H9 (cell line): ENCODE measurements at regions not wholly inside any gene's neighbourhood (a gene's known extent, or its start where the extent isn't known, plus 50 kb on each side); places are given as distances from the start of the nearest gene placed in this dataset.

Source experiments
- DNase-seq: peaks from one replicate; pipeline ENCODE4 v3.0.0-alpha.2; 2017
- H2AFZ ChIP-seq: one replicate; pipeline ENCODE4 v1.6.1; 2013; ENCODE audit warnings: mild to moderate bottlenecking, low read length, control low read depth, moderate library complexity
- H2AK5ac ChIP-seq: 2 replicates; pipeline ENCODE4 v1.6.1; 2013; ENCODE audit warnings: low read length, control low read depth, mixed read lengths; ENCODE audit not compliant: insufficient read length
- H2BK120ac ChIP-seq: one replicate; pipeline ENCODE4 v1.6.1; 2013; ENCODE audit warnings: low read depth, mild to moderate bottlenecking, low read length, control low read depth, inconsistent platforms; ENCODE audit not compliant: poor library complexity, severe bottlenecking
- H2BK12ac ChIP-seq: 2 replicates; pipeline ENCODE4 v1.6.1; 2013; ENCODE audit warnings: low read length, control low read depth, mixed read lengths, low read depth; ENCODE audit not compliant: insufficient read length
- H2BK15ac ChIP-seq: 2 replicates; pipeline ENCODE4 v1.6.1; 2013; ENCODE audit warnings: low read depth, low read length, control low read depth
- H2BK20ac ChIP-seq: one replicate; pipeline ENCODE4 v1.6.1; 2013; ENCODE audit warnings: low read depth, mild to moderate bottlenecking, low read length, control low read depth, inconsistent platforms; ENCODE audit not compliant: poor library complexity, severe bottlenecking
- H2BK5ac ChIP-seq: 2 replicates; pipeline ENCODE4 v1.6.1; 2013; ENCODE audit warnings: low read length, control low read depth, mixed read lengths; ENCODE audit not compliant: insufficient read length
- H3K14ac ChIP-seq: 2 replicates; pipeline ENCODE4 v1.6.1; 2013; ENCODE audit warnings: low read length, control low read depth; ENCODE audit not compliant: insufficient read depth
- H3K18ac ChIP-seq: 2 replicates; pipeline ENCODE4 v1.6.1; 2013; ENCODE audit warnings: low read depth, mild to moderate bottlenecking, mixed read lengths, low read length, control low read depth; ENCODE audit not compliant: insufficient read length
- H3K23ac ChIP-seq: 2 replicates; pipeline ENCODE4 v1.6.1; 2013; ENCODE audit warnings: low read length, control low read depth, mixed read lengths, low read depth; ENCODE audit not compliant: insufficient read length
- H3K23me2 ChIP-seq: 2 replicates; pipeline ENCODE4 v1.6.1; 2013; ENCODE audit warnings: low read depth, mild to moderate bottlenecking, mixed read lengths, low read length, control low read depth; ENCODE audit not compliant: insufficient read length, poor library complexity, severe bottlenecking
- H3K27ac ChIP-seq: 2 replicates; pipeline ENCODE4 v1.5.1; 2013; ENCODE audit warnings: low read length, control low read depth, mixed read lengths, low read depth; ENCODE audit not compliant: insufficient read length
- H3K27me3 ChIP-seq: 2 replicates; pipeline ENCODE4 v1.6.1; 2013; ENCODE audit warnings: low read length, control low read depth, inconsistent platforms; ENCODE audit not compliant: insufficient read depth
- H3K4ac ChIP-seq: 2 replicates; pipeline ENCODE4 v1.6.1; 2013; ENCODE audit warnings: low read depth, mild to moderate bottlenecking, control low read depth, inconsistent platforms, low read length, moderate library complexity
- H3K4me1 ChIP-seq: 2 replicates; pipeline ENCODE4 v1.6.1; 2013; ENCODE audit warnings: low read length, control low read depth, inconsistent platforms; ENCODE audit not compliant: insufficient read depth
- H3K4me2 ChIP-seq: 2 replicates; pipeline ENCODE4 v1.6.1; 2013; ENCODE audit warnings: low read length, control low read depth, mixed read lengths; ENCODE audit not compliant: insufficient read length, insufficient read depth
- H3K56ac ChIP-seq: 2 replicates; pipeline ENCODE4 v1.6.1; 2013; ENCODE audit warnings: low read depth, mild to moderate bottlenecking, mixed read lengths, low read length, control low read depth; ENCODE audit not compliant: insufficient read length
- H3K79me1 ChIP-seq: 2 replicates; pipeline ENCODE4 v1.6.1; 2013; ENCODE audit warnings: low read depth, mild to moderate bottlenecking, moderate library complexity, low read length, control low read depth, inconsistent platforms; ENCODE audit not compliant: insufficient read depth, poor library complexity, severe bottlenecking
- H3K79me2 ChIP-seq: 2 replicates; pipeline ENCODE4 v1.6.1; 2013; ENCODE audit warnings: low read length, control low read depth, inconsistent platforms; ENCODE audit not compliant: insufficient read depth
- H3K9ac ChIP-seq: 2 replicates; pipeline ENCODE4 v1.6.1; 2013; ENCODE audit warnings: low read length, control low read depth, mixed read lengths; ENCODE audit not compliant: insufficient read length; ENCODE audit errors: extremely low read depth
- H3K9me3 ChIP-seq: one replicate; pipeline ENCODE4 v1.6.1; 2013; ENCODE audit warnings: low read depth, low read length, inconsistent platforms; ENCODE audit not compliant: control insufficient read depth
- H3T11ph ChIP-seq: one replicate; pipeline ENCODE4 v1.6.1; 2013; ENCODE audit warnings: mild to moderate bottlenecking, low read length, control low read depth, inconsistent platforms
- H4K20me1 ChIP-seq: one replicate; pipeline ENCODE4 v1.6.1; 2013; ENCODE audit not compliant: control insufficient read depth, insufficient read length, insufficient read depth
- H4K5ac ChIP-seq: 2 replicates; pipeline ENCODE4 v1.6.1; 2013; ENCODE audit warnings: low read depth, mild to moderate bottlenecking, mixed read lengths, low read length, control low read depth; ENCODE audit not compliant: insufficient read length
- H4K8ac ChIP-seq: replicated peaks from 2 replicates; pipeline ENCODE4 v1.6.1; 2013; ENCODE audit warnings: low read length, control low read depth, mixed read lengths, low read depth; ENCODE audit not compliant: insufficient read length
- H4K91ac ChIP-seq: 2 replicates; pipeline ENCODE4 v1.6.1; 2013; ENCODE audit warnings: low read depth, mild to moderate bottlenecking, moderate library complexity, mixed read lengths, low read length, control low read depth; ENCODE audit not compliant: insufficient read length
- H3K27ac Mint-ChIP-seq, 3 experiments: 2 replicates in 2 of 3; 3 replicates in 1 of 3; pipeline ENCODE4 v1.8.0; 2020 to 2021; ENCODE audit warnings: mixed read lengths in 3 of 3, mild to moderate bottlenecking in 1 of 3, moderate library complexity in 1 of 3
- H3K27me3 Mint-ChIP-seq: 2 replicates; pipeline ENCODE4 v1.8.0; 2021; ENCODE audit warnings: low read depth, mild to moderate bottlenecking, moderate library complexity, mixed read lengths
- H3K36me3 Mint-ChIP-seq, 3 experiments: 2 replicates in 2 of 3; 3 replicates in 1 of 3; pipeline ENCODE4 v1.8.0; 2020 to 2021; ENCODE audit warnings: low read depth in 3 of 3, mixed read lengths in 3 of 3; ENCODE audit not compliant: insufficient read depth in 1 of 3
- H3K4me1 Mint-ChIP-seq, 2 experiments: 2 replicates each; pipeline ENCODE4 v1.8.0; 2020; ENCODE audit warnings: mixed read lengths in 2 of 2
- H3K4me3 Mint-ChIP-seq, 2 experiments: 2 replicates in 1 of 2; 3 replicates in 1 of 2; pipeline ENCODE4 v1.8.0; 2020 to 2021; ENCODE audit warnings: mild to moderate bottlenecking in 2 of 2, mixed read lengths in 2 of 2, moderate library complexity in 1 of 2
- H3K9me3 Mint-ChIP-seq, 2 experiments: 2 replicates in 1 of 2; 3 replicates in 1 of 2; pipeline ENCODE4 v1.8.0; 2020; ENCODE audit warnings: mild to moderate bottlenecking in 2 of 2, mixed read lengths in 2 of 2, moderate library complexity in 1 of 2
- WGBS: extraction: QIAGEN DNeasy Blood & Tissue Kit; methylation state at CpG from one replicate; pipeline ENCODE4 v1.1.7; 2013; ENCODE audit warnings: missing lambda C conversion rate, low lambda C conversion rate, mixed read lengths; ENCODE audit not compliant: insufficient read length; ENCODE audit errors: extremely low coverage; 5-methylcytosine and 5-hydroxymethylcytosine counted together
- TF ChIP-seq, protein P1 (sequence below): fragments of 200-600 bp; sonication (generic); conservative IDR thresholded peaks from 3 replicates; pipeline ENCODE4 v1.8.0; 2021; ENCODE audit warnings: antibody characterized with exemption, mild to moderate bottlenecking

DNA sequence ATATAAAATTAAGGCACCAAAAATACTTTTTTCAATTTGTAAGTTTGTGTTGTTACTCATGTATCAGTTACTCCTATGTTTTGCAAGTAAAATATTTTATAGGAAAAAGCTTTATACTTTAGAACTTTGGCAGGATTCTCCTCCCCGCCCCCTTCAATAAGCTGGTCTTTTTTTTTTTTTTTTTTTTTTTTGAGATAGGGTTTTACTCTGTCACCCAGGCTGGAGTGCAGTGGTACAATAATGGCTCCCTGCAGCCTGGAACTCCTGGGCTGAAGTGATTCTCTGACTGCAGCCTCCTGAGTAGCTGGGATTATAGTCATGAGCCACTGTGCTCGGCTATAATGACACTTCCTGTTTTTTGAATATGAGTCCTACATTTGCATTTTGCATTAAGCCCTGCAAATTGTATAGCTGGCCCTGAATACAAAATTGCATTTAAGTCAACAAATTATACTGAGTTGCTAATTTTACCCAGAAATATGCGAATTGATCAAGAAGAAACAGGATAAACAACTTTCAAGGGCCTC lies 192.9 kb downstream of the PIK3R1 start:
- H2BK12ac ChIP-seq, result no peak overlapping the region
- H4K91ac ChIP-seq, result no peak overlapping the region
- H3K9me3 ChIP-seq, result no peaks in the 10 kb centered on the region
- Mint-ChIP-seq H3K27ac (no peak overlapping the region; a peak in 1 of 7 replicates), H3K36me3 (peaks cover 0 to 7% (median 0%) of the 10 kb centered on the region in 3 experiments; a peak in 3 of 7 replicates), H3K9me3 (peaks cover 0 to 8% of the 10 kb centered on the region in 2 experiments; a peak in 4 of 5 replicates), H3K4me1 (peaks cover 25 to 29% of the 10 kb centered on the region in 2 experiments), H3K27me3 (no peaks in the 10 kb centered on the region), H3K4me3 (no peak overlapping the region)
- H4K8ac ChIP-seq, result no peak overlapping the region
- TF ChIP-seq, protein P1, sequence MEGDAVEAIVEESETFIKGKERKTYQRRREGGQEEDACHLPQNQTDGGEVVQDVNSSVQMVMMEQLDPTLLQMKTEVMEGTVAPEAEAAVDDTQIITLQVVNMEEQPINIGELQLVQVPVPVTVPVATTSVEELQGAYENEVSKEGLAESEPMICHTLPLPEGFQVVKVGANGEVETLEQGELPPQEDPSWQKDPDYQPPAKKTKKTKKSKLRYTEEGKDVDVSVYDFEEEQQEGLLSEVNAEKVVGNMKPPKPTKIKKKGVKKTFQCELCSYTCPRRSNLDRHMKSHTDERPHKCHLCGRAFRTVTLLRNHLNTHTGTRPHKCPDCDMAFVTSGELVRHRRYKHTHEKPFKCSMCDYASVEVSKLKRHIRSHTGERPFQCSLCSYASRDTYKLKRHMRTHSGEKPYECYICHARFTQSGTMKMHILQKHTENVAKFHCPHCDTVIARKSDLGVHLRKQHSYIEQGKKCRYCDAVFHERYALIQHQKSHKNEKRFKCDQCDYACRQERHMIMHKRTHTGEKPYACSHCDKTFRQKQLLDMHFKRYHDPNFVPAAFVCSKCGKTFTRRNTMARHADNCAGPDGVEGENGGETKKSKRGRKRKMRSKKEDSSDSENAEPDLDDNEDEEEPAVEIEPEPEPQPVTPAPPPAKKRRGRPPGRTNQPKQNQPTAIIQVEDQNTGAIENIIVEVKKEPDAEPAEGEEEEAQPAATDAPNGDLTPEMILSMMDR, result no peak
- H2BK120ac ChIP-seq, result no peak overlapping the region
- no peak overlapping the region for H3K27ac ChIP-seq
- WGBS, result no CpG with 5 or more reads among the region's 3 CpGs
- H2BK20ac ChIP-seq, result no peak overlapping the region
- H3K56ac ChIP-seq, result no peak overlapping the region
- H3K4me1 ChIP-seq, result peaks cover 3% of the 10 kb centered on the region; the same call in 1 of the 2 replicates
- H2BK5ac ChIP-seq, result no peak overlapping the region
- no peaks in the 10 kb centered on the region for H3K79me2 ChIP-seq
- no peaks in the 10 kb centered on the region for H3K23me2 ChIP-seq
- no peak overlapping the region for H3K14ac ChIP-seq
- H3K23ac ChIP-seq, result no peak overlapping the region
- H3K18ac ChIP-seq, result no peak overlapping the region
- H3K27me3 ChIP-seq, result no peaks in the 10 kb centered on the region
- no peak for DNase-seq
- no peaks in the 10 kb centered on the region for H3K79me1 ChIP-seq
- no peaks in the 10 kb centered on the region for H4K20me1 ChIP-seq
- H3K4ac ChIP-seq, result no peak overlapping the region
- H3K4me2 ChIP-seq, result no peak overlapping the region
- no peak overlapping the region for H4K5ac ChIP-seq
- H2AFZ ChIP-seq, result no peak overlapping the region
- no peak overlapping the region for H3K9ac ChIP-seq
- H3T11ph ChIP-seq, result no peak overlapping the region
- H2AK5ac ChIP-seq, result no peak overlapping the region
- no peak overlapping the region for H2BK15ac ChIP-seq
